Panc1 (cell line): ENCODE measurements at regions not wholly inside any gene's neighbourhood (a gene's known extent, or its start where the extent isn't known, plus 50 kb on each side); places are given as distances from the start of the nearest gene placed in this dataset.

Source experiments
- ATAC-seq: fragments of 200-7000 bp; cut with Tn5 transposase; 2 replicates; pipeline ENCODE4 v1.9.1; 2020; ENCODE audit warnings: mild to moderate bottlenecking, moderate library complexity
- BruUV-seq: library from RNA; stranded (reverse); fragments of 400-500 nt; replicated peaks from 2 replicates; lab custom pipeline; 2021; lab: Mats Ljungman, UMichigan
- CTCF ChIA-PET: fragments of 300-600 bp; sonication (Branson Sonifier 250); formaldehyde crosslinking; loops from one replicate; lab custom pipeline; 2022; ENCODE audit warnings: antibody characterized with exemption; lab: Charles Lee
- POLR2A ChIA-PET: fragments of 300-600 bp; sonication (Branson Sonifier 250); formaldehyde crosslinking; loops from one replicate; lab custom pipeline; 2022; ENCODE audit warnings: antibody characterized with exemption; lab: Charles Lee
- DNase-seq: peaks from one replicate; pipeline ENCODE4 v3.0.0-alpha.2; 2010; ENCODE audit warnings: low read depth, low spot score
- H3K27ac ChIP-seq: 2 replicates; pipeline ENCODE4 v1.5.1; 2011; ENCODE audit warnings: mild to moderate bottlenecking, low read length, inconsistent platforms
- H3K27me3 ChIP-seq: fragments of 200-500 bp; sonication (Bioruptor generic); 2 replicates; pipeline ENCODE4 v1.6.0; 2014; ENCODE audit warnings: low read length, inconsistent platforms; ENCODE audit not compliant: control insufficient read depth, insufficient read depth
- H3K36me3 ChIP-seq: fragments of 200-500 bp; sonication (Bioruptor generic); 2 replicates; pipeline ENCODE4 v1.5.1; 2014; ENCODE audit warnings: inconsistent platforms, mild to moderate bottlenecking, low read length, moderate library complexity; ENCODE audit not compliant: control insufficient read depth, insufficient read depth
- H3K4me1 ChIP-seq: 2 replicates; pipeline ENCODE4 v1.5.1; 2011; ENCODE audit warnings: inconsistent platforms, mild to moderate bottlenecking, low read length, moderate library complexity; ENCODE audit not compliant: control insufficient read depth, insufficient read depth
- H3K4me3 ChIP-seq, 2 experiments: 2 replicates each; pipeline ENCODE4 v1.5.1; 2011 to 2012; ENCODE audit warnings: low read depth in 2 of 2, low read length in 2 of 2, mild to moderate bottlenecking in 2 of 2, inconsistent platforms in 1 of 2, moderate library complexity in 1 of 2
- H3K9me3 ChIP-seq: fragments of 200-500 bp; sonication (Bioruptor generic); 2 replicates; pipeline ENCODE4 v1.5.1; 2014; ENCODE audit warnings: low read depth, mild to moderate bottlenecking, inconsistent platforms, low read length, moderate library complexity; ENCODE audit not compliant: control insufficient read depth, insufficient read depth
- POLR2AphosphoS5 ChIP-seq: IDR thresholded peaks from 2 replicates; pipeline ENCODE4 v1.6.1; 2012; ENCODE audit warnings: mild to moderate bottlenecking, low read depth, low read length, moderate library complexity
- SIN3A ChIP-seq: IDR thresholded peaks from 2 replicates; pipeline ENCODE4 v1.6.1; 2012; ENCODE audit warnings: low read depth, mild to moderate bottlenecking, low read length, moderate library complexity, borderline replicate concordance; ENCODE audit not compliant: insufficient read depth
- TCF7L2 ChIP-seq: IDR thresholded peaks from 2 replicates; pipeline ENCODE4 v1.6.1; 2011; ENCODE audit warnings: mild to moderate bottlenecking, low read depth, low read length, inconsistent platforms
- in situ Hi-C: cut with HindIII; loops from 2 replicates; pipeline ENCODE4 v1.10.0; 2016; ENCODE audit warnings: low sequenced_read_pairs, low pct_unique_long_range_greater_than_20kb
- intact Hi-C: fragments of 100-400 bp; cut with micrococcal nuclease; formaldehyde crosslinking; loops from one replicate; pipeline ENCODE4 v1.10.0; 2022; ENCODE audit not compliant: unreplicated experiment
- TF ChIP-seq, protein P1 (sequence below), 2 experiments: IDR thresholded peaks; 2 replicates each; pipeline ENCODE4 v1.6.1; 2011 to 2012; ENCODE audit warnings: low read depth in 2 of 2, control low read depth in 1 of 2, low read length in 1 of 2, mild to moderate bottlenecking in 1 of 2, moderate library complexity in 1 of 2; ENCODE audit not compliant: insufficient read depth in 1 of 2
- TF ChIP-seq, protein P2 (sequence below): fragments of 450-650 bp; IDR thresholded peaks from 2 replicates; pipeline ENCODE4 v1.5.1; 2017; ENCODE audit warnings: mild to moderate bottlenecking

DNA sequence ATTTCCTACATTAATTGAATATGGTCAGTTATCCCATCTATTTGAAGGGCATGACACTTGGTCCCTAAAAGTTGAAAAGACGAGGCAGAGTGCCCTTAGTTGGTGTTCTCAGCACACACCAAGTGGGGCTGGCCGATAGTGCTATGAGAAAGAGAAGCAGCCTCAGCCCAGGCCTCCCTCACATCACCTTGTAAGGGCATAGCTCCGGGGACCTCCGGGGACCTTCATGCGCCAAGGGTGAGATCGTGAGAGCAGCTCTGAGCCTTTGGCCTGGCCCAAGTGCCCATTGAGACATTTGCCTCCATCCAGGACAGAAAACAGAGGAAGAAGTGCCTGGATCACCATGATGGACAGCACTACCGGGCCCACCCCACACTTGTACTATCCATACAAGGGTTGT, 244.3 kb upstream of the COPS8 start:
- in situ Hi-C loops (no loop called here), intact Hi-C loops (no loop called here)
- TF ChIP-seq, protein P1, sequence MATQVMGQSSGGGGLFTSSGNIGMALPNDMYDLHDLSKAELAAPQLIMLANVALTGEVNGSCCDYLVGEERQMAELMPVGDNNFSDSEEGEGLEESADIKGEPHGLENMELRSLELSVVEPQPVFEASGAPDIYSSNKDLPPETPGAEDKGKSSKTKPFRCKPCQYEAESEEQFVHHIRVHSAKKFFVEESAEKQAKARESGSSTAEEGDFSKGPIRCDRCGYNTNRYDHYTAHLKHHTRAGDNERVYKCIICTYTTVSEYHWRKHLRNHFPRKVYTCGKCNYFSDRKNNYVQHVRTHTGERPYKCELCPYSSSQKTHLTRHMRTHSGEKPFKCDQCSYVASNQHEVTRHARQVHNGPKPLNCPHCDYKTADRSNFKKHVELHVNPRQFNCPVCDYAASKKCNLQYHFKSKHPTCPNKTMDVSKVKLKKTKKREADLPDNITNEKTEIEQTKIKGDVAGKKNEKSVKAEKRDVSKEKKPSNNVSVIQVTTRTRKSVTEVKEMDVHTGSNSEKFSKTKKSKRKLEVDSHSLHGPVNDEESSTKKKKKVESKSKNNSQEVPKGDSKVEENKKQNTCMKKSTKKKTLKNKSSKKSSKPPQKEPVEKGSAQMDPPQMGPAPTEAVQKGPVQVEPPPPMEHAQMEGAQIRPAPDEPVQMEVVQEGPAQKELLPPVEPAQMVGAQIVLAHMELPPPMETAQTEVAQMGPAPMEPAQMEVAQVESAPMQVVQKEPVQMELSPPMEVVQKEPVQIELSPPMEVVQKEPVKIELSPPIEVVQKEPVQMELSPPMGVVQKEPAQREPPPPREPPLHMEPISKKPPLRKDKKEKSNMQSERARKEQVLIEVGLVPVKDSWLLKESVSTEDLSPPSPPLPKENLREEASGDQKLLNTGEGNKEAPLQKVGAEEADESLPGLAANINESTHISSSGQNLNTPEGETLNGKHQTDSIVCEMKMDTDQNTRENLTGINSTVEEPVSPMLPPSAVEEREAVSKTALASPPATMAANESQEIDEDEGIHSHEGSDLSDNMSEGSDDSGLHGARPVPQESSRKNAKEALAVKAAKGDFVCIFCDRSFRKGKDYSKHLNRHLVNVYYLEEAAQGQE (IDR thresholded peaks at IDR 0.05; ENCODE audit: insufficient read depth in 1 of 2, low read depth in 2 of 2, low read length in 1 of 2), result no peak
- TF ChIP-seq TCF7L2, result no peak
- no peak for TF ChIP-seq POLR2AphosphoS5
- ChIA-PET CTCF (no interaction called here), POLR2A (no interaction called here)
- Histone ChIP-seq H3K9me3 (no peaks in the 10 kb centered on the region), H3K36me3 (no peaks in the 10 kb centered on the region), H3K4me1 (no peaks in the 10 kb centered on the region), H3K27me3 (peaks cover 7% of the 10 kb centered on the region), H3K27ac (no peak overlapping the region), H3K4me3 (no peak overlapping the region)
- DNase-seq (no peak), ATAC-seq (no peak)
- BruUV-seq, result no TSS peak

DNA sequence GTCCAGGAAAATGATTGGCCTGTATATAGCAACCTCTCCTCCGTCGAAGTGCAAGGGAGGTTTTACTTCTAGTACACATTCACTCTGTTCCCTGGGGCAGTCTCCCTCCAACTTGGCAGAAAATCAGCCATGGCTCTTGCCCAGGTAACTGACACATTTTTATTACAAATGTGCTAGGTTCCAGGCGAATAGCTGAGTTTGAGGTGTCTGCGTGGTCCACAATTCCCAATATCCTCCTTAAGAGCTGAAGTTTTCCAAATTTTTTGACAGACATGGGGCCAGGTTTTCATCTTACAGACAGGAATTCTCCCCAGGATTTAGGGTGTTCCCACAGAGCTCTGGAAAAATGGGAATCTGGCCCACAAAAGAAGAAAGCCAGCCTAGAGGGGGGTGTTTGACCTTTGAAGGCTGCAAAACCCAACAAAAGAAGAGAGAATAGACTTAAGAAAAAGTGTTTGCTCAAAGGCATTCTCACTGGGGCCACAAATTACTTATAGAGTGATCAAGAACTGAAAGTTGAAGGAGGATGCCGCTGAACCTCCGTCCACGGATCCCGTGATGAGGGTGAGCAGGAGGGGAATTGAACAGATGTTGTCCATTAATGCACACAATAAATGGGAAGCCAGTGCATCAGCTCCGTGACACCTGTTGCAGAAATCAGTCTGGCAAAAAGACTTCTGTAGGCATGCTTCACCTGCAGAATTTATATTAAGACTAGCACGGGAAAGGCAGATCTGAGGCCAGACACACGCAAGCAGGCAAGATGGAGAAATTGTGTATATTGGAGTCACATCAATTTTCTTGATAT, 242.3 kb upstream of the COPS8 start:
- ChIA-PET POLR2A (no interaction called here), CTCF (no interaction called here)
- BruUV-seq, result no TSS peak
- TF ChIP-seq SIN3A (no peak), TCF7L2 (no peak), POLR2AphosphoS5 (no peak)
- TF ChIP-seq, protein P1 (IDR thresholded peaks at IDR 0.05; ENCODE audit: insufficient read depth in 1 of 2, low read depth in 2 of 2, low read length in 1 of 2), result no peak
- TF ChIP-seq, protein P2, sequence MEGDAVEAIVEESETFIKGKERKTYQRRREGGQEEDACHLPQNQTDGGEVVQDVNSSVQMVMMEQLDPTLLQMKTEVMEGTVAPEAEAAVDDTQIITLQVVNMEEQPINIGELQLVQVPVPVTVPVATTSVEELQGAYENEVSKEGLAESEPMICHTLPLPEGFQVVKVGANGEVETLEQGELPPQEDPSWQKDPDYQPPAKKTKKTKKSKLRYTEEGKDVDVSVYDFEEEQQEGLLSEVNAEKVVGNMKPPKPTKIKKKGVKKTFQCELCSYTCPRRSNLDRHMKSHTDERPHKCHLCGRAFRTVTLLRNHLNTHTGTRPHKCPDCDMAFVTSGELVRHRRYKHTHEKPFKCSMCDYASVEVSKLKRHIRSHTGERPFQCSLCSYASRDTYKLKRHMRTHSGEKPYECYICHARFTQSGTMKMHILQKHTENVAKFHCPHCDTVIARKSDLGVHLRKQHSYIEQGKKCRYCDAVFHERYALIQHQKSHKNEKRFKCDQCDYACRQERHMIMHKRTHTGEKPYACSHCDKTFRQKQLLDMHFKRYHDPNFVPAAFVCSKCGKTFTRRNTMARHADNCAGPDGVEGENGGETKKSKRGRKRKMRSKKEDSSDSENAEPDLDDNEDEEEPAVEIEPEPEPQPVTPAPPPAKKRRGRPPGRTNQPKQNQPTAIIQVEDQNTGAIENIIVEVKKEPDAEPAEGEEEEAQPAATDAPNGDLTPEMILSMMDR, result no peak
- Histone ChIP-seq H3K9me3 (no peaks in the 10 kb centered on the region), H3K27me3 (peaks cover 7% of the 10 kb centered on the region), H3K36me3 (no peaks in the 10 kb centered on the region), H3K4me3 (no peak overlapping the region), H3K27ac (no peak overlapping the region), H3K4me1 (no peaks in the 10 kb centered on the region)
- DNase-seq (no peak), ATAC-seq (no peak)
- in situ Hi-C loops, result no loop called here
- intact Hi-C loops, result no loop called here
